GM21447 (cell line): ENCODE measurements at regions not wholly inside any gene's neighbourhood (a gene's known extent, or its start where the extent isn't known, plus 50 kb on each side); places are given as distances from the start of the nearest gene placed in this dataset.
A peak's percentile ranks its signal among the peaks of the same experiment; 100 is the strongest.

Experiments
- ATAC-seq: cut with Tn5 transposase; IDR thresholded peaks from one replicate; pipeline ENCODE4 v1.9.1; 2021; ENCODE audit not compliant: unreplicated experiment

DNA sequence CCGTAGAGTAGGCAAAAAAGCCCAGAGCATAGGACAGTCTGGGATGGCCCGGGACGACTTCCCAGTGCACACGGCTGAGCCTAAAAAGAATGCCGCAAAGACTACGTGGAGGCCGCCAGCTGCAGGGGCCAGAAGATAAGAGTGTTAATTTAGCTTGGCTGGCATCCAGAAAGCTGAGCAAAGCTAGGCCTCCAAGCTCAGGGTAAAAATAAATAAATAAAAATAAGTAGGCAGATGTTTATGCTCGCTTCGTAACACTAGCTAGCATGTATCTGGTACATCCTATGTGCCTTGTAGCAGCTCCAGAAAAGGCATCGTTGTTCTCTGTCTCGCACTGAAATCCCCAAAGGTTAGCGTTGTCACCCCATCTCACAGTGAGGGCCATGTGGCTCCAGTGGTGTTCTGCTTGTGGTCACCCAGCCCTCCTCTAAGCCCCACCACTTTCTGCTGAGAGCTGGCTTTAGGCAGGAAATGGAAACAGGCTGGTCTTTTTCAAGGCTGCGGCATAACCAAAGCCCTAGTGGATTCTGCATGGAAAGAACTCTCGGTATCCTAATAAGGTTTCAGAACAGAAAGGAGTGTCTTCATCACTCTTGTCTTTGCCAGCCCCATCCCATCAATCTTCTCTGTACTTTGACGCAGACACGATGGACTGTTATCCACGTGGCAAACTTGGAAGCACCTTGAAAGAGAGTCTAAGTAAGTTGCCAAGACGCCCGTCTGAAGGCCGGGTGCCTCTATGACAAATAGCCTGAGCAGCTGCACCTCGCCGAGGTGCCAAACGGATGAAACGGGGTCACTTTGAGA, 58.1 kb upstream of the MEF2A start:
- peak; percentile 24 for ATAC-seq

DNA sequence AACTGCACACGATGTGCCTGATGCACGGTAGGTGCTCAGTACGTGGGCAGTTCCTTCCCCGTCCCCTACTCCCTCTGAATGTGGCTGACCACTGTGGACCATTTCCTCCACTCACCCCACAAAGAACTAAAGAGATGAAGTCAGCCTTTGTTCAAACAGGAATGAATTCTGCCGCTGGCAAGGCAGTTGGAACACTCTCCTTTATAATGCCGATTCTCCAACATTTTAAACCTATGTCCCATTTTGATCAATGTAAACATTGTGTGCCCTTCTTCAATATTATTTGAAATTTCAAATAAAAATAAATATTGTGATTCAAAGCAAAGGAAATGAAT, 57.5 kb upstream of the MEF2A start:
- no peak for ATAC-seq

DNA sequence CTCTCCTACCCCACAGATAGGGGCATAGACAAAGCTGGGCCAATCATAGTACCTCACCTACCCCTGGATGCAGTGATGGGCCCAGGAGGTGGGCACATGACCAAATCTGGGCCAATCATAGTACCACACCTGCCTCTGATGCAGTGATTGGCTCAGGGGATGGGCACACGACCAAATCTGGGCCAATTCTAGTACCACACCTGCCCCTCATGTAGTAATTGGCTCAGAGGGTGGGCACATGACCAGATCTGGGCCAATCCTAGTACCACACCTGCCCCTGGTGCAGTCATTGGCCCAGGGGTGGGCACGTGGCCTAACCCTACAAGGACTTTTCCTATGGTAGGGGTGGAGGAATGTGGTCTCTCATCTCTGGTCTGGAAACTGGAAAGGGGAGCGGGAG, 56.9 kb upstream of the MEF2A start:
- ATAC-seq = no peak

DNA sequence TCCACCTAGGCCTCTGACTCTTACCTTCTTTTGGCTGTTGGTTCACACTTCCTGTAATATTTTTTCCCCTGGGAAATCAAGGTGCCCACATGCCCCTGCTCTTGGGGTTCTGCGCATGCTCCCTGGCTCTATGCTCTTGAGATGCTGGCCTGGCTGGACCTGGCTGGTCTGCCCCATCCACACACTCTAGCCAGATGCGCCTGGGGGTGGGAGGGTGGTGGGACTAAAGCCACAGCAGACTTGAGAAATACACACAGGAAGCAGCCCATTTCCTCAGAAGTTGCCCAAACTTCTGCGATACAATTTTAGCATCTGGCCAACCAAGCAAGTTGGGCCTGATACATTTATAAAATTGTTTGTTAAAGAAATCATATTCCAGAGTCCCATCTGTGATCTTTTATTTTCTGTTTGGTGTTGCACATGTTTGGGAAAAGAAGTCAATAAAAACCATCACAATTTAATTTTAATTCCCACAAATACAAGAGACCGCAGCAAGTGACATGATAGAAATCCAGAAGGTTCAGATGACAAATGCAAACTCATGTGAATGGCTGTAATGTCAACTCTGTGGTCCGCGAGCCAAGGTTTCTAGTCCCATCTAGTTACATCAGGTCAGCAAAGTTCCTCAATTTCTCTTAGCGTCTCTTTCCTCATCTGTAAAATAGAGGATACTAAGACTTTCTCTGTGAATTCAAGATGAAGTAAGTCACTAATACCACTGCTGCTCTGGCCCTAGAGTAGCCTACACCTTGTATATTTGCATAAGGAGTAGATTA, 55.9 kb upstream of the MEF2A start:
- no peak for ATAC-seq

DNA sequence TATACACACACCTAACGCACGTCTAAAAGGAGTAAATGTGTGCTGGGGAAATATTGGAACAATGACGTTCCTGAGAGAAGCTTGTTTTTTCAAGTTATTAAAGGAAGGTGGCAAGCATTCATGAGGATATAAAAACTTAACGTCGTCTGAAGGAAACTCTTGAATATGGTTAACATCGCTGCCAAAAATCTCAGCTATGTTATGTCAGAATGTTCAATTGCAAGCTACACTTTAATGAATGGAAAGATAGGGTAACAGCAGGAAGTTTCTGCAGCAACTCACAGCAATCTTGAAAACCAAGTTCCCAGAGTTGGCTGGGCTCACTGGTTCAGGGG, 54.3 kb upstream of the MEF2A start:
- ATAC-seq = peak; percentile 27

DNA sequence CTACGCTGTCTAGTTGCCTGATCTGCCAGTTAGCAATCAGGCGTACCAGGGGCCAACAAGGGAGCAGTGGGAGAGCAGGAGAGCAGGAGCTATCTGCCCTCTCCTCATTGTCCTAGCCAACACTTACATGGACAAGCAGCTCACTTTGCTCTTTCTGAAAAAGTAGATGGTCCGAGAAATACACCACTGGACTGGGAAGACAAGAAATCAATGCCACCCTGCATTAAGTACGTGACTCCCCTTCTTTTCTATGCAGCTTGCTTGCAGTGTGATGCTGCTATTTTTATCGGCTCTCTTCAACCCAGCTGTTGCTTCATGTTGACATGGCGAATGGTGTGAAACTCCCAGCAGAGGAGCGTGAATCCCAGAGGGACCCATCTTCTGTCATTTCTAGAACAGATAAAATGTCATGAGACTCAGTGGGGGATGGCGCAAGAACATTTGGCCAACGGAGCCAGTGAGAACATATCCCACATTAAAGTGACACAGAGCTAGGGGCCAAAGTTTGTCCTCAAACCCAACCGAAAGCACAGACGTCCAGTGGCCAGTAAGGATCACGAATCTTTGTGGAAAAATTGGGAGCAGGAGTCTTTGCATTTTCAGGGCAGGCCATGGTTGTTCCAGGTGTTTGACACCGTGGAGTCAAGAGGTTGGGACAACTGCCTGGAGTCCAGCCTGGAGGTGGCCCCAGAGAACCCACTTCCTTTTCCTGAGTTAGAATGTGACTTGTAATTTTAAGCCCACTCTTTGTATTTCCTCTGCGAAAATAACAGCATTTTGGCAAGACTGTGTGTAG, 53.7 kb upstream of the MEF2A start:
- ATAC-seq = peak; percentile 60

DNA sequence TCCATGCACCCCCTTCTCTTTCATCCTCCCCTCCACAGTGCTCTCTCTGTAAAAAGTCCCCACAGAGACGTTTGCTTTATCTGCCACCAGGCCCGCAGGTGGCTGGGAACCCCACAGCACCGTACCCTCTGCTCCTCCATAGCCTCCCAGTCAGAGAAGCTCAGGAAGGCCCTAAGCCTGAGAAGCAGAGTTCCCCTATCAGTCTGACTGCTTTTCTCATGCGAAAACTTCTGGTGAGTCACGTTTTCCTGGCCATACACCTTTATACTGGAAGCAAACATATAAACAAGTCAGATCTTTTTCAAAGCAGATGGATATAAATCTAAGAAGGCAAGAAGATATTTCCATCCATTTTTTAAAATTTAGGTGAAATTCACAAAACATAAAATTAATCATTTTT, 51.5 kb upstream of the MEF2A start:
- ATAC-seq = no peak
